ENCODE measurements at regions not wholly inside any gene's neighbourhood (a gene's known extent, or its start where the extent isn't known, plus 50 kb on each side); places are given as distances from the start of the nearest gene placed in this dataset.
A peak's percentile ranks its signal among the peaks of the same experiment; 100 is the strongest.
"Not testable (repeated sequence)": the region's sequence is repeated elsewhere in the genome, so short reads cannot be mapped to it uniquely, and the experiment has no call there.

DNA sequence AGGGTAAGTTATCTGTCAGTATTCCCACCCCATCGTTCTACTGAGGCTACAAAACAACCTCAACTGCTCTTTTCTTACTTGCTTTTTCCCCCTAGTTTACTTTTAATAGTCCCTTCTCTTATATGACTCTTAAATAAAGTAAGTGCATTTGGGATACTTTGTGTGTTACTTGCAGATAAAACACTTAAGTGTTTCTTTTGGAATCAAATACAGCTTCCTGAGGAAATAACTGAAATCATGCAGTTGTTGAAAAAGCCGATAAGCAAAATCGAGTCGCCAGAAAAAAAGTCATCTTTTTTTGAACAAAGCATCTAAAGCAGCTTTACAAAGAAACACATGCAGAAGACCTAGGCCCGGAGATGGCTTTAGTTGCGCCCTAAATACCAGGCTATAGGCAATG lies 53.5 kb upstream of the EPB41L4A start:
- DNase-seq: no peak

DNA sequence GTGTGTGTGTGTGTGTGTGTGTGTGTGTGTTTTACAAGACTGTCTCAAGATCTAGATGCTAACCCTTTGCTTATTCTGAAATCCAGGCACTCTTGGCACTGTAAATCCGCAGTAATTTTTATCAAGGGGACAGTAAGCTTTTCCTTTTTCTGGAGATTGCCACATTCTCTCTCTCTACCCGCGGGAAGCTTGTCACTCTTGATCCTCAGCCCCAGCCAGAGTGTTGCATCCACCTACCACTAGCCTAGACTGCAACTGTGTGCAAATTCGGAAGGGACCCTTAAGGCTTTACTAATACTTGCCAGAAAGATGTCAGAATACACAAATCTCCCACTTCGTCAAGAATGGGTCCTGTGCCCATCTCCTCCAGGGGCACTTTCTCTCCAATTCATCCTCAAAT lies 54.9 kb upstream of the EPB41L4A start:
- no peak for DNase-seq

DNA sequence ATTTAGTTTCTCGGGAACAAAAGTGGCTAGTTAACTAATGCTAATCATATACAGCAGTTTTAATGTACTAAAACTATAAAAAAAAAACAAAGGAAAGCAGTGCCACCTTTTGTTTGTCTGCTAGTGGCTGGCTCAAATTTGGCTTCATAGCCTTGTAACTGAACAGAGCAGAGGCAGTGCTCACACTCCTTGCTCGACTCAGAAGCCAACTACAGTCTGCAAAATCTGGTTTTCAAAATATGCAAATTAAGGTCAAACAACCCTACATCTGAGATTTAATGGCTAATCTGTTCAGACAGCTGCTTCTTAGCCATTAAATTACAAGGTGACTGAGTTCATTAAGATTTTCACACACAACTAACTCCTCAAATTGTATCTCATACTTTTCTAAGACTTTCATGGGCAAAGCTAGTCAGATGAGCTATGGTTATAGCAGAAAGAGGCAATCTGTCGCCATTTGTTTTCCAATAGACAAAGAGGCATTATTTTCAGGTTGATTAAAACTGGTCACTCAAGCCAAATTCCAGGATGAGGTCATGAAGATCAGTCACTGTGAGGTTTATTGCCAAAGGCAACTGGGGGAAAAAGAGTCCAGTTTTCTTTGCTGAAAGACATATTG lies 56.8 kb upstream of the EPB41L4A start:
- no peak for DNase-seq

DNA sequence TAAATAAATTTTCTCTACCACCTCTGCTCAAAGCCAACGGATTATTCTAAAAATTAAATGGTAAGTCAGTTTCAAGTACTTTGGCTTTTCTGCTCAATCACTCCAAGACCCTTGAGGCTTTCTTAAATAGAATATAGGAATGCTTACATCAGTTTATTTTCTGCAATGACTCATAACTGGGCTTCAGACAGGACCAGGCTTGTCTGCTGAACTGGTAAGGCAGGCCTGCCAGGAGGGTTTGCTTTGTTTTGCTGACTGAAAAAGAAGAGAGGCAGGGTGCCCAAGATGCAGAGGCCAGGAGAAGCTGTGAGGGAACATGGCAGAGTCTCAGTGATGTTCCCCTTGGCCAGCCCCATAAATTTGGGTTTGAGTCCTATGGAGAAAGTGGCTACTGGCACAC lies 60.3 kb upstream of the EPB41L4A start:
- DNase-seq: no peak

DNA sequence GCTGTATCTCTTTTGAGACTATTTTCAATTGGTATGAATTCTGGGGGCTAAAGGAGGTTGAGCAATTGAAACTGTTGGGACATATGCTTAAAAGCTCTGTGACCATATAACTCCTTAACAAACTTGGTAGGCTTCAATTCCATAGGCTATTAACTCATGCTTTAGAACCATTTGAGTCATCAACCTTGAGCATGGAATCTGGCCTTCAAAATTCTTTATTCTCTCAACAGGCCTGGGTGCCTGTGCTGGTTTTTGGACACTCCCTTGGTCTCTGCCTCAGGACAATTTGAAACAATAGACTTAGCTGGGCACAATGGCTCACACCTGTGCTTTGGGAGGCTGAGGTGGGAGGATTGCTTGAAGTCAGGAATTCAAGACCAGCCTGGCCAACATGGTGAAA lies 61.4 kb upstream of the EPB41L4A start:
- DNase-seq: no peak

DNA sequence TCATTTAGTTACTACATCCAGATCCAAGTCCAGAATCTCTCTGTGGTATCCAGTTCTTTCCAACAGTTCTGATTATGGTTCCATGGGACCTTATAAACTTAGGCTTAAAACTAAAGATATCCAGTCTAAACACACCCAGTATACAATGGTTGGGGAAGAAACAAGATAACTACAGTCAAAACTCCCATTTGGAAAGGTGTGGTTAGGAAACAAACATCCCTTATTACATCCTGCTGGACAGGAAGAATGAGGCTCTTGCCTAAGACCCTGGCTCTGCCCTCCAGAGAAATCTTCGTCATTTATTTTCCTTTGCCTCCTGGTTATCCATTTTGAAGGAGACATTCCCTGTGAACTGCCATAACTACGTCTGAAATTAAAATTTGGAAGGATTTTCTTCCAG lies 64.6 kb upstream of the EPB41L4A start:
- no peak for DNase-seq

DNA sequence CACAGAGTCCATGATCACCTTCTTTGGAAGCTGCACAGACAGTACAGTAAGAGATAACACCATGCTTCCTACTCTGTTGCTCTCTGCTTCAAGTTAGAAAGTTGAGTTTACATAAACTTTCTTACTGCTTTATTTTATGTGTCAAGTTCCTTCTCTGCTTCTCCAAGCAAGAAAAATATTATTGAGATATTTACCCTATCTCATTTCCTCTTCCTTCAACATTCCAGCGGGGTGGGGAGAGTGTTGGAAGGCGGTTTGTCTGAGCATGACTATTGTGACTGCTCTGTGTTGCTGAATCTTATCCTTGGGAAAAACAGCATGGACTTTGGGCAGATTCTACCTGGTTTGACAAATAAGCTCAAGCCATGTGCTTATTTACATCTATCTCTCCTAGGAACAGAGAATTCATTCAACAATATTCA lies 66.9 kb upstream of the EPB41L4A start:
- DNase-seq: no peak

DNA sequence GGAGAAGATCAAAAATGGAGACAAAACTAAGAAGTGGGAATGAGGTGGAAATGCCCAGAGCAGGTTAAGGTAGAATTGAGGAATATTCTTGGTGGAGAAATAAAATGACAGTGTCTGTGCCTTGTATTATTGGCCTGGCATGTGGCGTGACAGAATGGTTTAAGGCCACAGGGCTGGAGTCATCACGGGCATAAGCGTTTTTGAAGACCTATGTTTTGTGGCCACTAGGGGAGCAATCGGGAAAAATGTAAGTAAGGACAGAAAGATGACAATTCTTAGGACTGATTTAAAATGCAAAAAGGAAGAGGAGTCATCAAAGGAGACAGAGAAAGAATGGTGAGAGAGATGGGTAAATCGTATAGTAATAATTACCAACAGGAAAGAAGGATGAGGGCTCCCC lies 72.2 kb upstream of the EPB41L4A start:
- DNase-seq: no peak

DNA sequence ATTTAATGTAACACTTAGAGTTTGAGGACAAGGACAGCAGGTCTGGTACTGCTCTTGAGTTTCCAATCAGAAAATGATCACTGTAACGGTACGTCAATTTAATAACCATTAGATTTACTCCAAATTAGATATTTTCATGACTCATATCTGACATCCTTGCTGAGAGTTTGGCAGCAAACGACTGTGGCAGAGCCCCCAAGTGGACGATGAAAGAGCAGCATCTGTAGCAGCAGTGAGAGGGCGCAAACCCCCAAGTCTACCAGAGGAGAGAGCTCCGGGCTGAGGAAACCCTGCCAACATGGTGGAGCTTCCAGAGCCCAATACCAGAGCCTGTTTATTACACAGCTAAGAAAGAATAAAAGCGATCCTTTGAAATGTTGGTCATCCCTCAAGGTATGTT lies 73.2 kb upstream of the EPB41L4A start:
- peak; percentile 45 for DNase-seq

DNA sequence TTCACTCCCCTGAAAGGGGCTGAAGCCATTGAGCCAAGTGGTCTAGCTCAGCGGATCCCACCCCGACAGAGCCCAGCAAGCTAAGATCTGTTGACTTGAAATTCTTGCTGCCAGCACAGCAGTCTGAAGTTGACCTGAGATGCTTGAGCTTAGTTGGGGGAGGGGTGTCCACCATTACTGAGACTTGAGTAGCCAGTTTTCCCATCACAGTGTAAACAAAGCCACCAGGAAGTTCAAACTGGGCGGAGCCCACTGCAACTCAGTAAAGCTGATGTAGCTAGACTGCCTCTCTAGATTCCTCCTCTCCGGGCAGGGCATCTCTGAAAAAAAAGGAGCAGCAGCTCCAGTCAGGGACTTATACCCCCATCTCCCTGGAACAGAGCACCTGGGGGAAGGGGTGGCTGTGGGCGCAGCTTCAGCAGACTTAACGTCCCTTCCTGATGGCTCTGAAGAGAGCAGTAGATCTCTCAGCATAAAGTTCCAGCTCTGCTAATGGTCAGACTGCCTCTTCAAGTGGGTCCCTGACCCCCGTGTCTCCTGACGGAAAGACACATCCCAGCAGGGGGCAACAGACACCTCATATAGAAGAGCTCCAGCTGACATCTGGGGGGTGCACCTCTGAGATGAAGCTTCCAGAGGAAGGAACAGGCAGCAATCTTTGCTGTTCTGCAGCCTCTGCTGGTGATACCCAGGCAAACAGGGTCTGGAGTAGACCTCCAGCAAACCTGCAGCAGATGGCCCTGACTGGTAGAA lies 84.8 kb upstream of the EPB41L4A start:
- not testable (repeated sequence) for DNase-seq

DNA sequence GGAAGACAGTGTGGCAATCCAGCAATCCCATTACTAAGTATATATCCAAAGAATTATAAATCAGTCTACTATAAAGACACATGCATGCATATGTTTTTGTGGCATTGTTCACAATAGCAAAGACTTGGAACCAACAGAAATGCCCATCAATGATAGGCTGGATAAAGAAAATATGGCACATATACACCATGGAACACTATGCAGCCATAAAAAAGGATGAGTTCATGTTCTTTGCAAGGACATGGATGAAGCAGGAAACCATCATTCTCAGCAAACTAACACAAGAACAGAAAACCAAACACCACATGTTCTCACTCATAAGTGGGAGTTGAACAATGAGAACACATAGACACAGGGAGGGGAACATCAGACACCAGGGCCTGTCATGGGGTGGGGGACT lies 90.0 kb upstream of the EPB41L4A start:
- not testable (repeated sequence) for DNase-seq

DNA sequence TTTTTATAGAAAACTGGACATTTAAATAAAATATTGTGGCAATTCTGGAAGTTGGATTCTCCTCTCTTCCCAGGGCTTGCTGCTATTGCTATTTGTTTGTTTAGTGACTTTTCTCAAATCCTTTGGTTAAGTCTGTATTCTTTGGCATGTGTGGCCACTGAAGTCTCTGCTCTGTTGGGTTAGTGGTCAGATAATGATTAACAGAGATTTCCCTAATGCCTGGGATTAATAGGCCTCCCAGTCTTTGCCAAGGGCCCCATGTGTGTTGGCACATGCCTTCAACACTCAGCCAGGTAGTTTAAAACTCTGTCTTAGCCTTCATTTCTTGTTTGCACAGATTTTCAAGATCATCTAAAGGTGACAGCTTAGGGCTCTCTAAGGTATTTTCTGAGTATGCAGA lies 92.8 kb upstream of the EPB41L4A start:
- no peak for DNase-seq

DNA sequence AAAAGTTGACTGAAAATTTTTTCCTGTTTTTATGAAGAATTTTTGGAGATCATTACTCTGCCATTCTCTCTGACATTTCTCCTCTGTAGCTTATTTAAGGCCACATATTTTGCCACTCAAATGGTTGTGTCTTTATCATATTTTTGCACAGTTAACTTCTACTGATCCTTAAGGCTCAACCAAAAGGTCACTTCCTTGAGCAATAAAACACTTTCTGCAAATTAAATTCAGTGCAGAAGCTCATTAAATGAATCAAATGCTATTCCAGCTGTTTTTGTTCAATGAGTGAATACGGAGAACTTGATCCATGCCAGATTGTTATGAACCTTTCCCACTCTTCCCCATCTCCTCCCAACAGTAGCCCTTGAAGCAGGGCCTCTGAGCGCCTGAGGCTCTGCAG lies 93.8 kb upstream of the EPB41L4A start:
- no peak for DNase-seq

DNA sequence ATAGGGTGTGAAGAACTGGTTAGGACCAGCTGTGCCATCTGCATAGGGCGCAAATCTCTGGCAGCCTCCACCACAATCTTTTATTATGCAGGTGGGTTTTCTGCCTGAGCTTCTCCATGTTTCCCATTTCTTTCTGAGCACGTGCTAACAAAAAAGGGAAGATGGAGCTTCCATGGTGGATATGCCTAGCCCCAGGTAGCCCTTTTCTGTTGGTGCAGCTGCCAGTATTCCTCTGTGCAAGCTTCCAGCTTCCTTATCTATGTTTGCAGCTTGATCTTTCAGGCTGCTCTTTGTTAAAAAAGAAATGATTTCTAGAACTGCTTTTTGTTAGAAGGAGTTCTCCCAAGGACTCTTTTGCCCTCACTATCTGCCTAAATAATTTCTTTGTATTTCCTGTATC lies 95.0 kb upstream of the EPB41L4A start:
- no peak for DNase-seq

DNA sequence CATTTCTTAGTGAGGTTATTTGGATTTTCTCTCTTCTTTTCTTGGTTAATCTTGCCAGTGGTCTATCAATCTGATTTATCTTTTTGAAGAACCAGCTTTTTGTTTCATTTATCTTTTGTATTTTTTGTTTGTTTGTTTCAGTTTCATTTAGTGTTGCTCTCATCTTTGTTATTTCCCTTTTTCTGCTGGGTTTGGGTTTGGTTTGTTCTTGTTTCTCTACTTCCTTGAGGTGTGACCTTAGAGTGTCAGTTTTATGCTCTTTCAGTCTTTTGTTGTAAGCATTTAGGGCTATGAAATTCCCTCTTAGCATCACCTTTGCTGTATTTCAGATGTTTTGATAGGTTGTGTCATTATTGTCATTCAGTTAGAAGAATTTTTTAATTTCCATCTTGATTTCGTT lies 101.4 kb upstream of the EPB41L4A start:
- not testable (repeated sequence) for DNase-seq

DNA sequence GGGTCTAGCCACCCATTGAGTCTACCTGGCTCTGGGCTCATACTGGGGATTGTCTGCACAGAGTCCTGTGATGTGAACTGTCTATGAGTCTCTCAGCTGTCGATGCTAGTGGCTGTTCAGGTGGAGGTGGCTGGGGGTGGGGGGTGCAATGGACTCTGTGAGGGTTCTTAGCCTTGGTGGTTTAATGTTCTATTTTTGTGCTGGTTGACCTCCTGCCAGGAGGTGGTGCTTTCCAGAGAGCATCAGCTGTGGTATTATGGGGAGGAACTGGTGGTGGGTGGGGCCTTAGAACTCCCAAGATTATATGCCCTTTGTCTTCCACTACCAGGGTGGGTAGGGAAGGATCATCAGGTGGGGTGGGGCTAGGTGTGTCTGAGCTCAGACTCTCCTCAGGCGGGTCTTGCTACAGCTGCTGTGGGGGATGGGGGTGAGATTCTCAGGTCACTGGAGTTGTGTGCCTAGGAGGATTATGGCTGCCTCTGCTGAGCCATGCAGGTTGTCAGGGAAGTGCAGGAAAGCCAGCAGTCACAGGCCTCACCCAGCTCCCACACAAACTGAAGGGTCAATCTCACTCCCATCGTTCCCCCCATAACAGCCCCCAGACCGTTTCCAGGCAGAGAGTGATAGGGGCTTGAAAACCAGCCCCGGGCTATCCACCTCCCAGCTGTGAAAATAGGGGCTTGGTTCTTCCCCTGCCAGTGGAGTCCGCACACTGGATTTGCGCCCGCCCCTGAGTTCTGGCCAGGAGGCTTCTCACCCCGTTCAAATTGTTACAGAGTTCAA lies 104.0 kb upstream of the EPB41L4A start:
- DNase-seq: not testable (repeated sequence)

DNA sequence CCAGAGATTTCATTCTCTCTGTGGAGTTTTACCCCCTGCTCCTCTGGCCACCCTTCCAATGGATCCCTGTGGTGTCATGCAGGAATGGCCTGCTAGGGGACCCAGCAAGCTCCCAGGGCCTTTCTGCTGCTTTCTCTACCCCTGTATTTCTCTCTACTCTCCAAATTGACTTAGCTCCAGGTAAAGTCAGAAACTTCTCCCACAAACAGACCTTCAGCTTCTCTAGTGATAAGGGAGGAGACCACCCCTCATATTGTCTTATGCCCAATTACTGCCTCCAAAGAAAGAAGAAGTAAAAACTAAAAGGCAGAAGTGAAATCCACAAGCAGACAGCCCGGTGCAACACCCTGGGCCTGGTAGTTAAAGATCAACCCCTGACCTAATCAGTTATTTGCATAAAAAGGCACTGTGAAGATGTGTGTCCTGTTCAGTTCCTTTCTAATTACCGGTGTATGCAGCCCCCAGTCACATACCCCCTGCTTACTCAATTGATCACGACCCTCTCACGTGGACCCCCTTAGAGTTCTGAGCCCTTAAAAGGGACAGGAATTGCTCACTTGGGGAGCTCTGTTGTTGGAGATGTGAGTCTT lies 104.7 kb upstream of the EPB41L4A start:
- not testable (repeated sequence) for DNase-seq

DNA sequence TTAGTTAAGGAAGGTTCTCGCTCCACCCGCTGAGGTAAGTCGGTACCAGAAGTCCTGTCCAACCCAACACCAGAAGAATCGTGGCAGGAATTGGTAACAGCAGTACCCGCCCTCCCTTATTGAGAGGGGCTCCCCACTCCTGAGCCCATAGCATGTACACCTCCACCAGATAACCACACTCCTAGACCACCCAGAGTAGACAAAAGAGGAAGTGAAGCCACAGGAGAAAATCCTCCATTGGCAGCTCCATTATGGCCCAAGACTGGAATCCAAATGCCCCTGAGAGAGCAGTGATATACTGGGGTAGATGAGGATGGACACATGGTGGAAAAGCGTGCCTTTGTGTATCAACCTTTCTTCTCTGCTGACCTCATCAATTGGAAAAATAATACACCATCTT lies 106.1 kb upstream of the EPB41L4A start:
- DNase-seq: no peak

DNA sequence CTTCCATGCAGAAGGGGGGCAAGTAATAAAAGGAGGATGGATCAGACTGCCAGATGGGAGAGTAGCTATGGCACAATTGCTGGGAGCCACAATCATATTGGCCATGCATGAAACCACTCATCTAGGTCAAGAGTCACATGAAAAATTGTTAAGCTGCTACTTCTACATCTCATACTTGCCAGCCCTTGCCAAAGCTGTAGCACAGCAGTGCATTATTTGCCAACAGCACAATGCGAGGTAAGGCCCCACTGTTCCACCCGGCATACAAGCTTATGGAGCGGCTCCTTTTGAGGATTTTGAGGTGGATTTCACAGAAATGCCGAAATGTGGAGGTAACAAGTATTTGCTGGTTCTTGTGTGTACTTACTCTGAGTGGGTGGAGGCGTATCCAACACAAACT lies 109.9 kb upstream of the EPB41L4A start:
- no peak for DNase-seq

DNA sequence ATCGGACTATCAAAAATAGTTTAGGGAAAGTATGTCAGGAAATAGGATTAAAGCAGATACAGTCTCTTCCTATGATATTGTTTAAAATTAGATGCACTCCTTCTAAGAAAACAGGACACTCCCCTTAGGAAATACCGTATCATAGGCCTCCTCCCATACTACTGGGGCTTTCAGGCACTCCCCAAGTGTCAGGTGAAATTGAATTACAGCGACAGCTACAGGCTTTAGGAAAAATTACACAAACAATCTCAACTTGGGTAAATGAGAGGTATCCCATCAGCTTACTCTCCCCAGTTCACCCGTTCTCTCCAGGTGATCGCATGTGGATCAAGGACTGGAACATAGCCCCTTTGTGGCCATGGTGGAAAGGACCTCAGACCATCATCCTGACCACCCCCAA lies 110.4 kb upstream of the EPB41L4A start:
- DNase-seq: no peak

DNA sequence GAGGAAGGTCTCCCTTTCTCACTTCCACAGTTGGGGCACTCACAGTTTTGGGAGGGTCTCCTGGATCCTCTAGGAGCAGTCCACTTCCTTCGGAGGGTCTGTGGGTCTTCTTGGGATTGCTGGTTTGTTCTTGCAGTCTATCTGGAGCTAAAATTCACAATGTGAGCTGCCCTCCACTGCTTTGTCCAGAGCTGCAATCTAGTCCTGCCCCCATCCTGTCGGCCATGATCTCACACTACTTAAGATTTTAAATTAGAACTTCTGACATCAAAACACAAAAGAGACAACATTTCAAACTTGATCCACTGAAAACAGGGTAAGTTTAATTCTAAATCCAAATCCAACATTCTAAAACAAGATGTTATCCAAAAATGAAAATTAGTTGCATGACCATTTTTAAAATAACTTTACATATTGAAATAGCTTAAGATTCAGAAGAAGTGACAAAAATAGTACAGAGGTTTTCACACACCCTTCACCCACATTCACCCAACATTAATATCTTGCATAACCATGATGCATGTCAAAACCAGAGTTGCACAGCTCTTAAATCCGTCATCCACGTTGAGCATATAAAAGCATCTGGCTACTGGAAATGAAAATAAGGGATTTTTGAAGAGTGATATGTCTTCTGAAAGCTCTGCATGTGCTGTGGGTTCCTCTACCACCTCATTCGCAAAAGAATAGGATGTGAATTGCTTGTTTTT lies 113.7 kb upstream of the EPB41L4A start:
- DNase-seq: no peak

DNA sequence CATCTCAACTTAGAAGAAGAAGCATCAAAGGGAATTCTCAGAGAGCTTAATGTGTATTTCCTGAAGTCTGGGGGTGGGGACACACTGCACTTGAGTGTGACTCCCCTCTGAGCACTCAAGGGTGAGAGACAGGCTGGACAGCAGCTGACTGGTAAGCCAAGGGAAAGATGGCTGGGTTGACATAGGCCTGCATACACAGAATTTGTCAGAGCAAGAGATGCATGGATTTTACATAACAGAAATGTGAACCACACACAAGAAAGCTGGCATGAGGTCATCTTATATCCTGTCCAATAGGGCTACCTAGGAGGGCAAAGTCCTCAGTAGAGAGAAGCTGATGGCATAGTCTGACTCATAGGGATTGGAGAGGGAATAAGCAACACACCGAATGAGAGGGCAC lies 114.3 kb upstream of the EPB41L4A start:
- DNase-seq: no peak

DNA sequence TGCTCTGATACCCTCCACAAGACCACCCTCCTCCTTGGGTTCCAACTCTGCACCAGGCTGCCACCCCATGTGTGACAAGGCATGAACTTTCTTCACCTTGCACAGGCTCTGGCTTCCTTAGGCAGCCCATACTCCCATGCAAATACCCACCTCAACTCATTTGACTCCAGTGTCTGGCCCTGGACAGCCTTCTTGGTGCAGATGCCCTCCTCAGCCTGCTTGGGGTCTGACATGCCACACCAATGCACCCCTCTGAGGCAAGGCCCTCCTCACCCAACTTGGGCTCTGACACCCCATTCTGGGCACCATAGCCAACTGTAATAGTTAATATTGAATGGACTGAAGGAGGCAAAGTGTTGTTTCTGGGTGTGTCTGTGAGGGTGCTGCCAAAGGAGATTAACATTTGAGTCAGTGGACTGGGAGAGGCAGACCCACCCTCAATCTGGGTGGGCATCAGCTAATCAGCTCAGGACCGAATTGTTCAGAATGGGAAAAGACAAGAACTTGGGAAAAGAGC lies 115.0 kb upstream of the EPB41L4A start:
- DNase-seq: no peak
